GM21360 (cell line): ENCODE measurements at regions not wholly inside any gene's neighbourhood (a gene's known extent, or its start where the extent isn't known, plus 50 kb on each side); places are given as distances from the start of the nearest gene placed in this dataset.
"Not testable (repeated sequence)": the region's sequence is repeated elsewhere in the genome, so short reads cannot be mapped to it uniquely, and the experiment has no call there.

Experiments
- ATAC-seq: cut with Tn5 transposase; IDR thresholded peaks from one replicate; pipeline ENCODE4 v1.9.1; 2021; ENCODE audit warnings: mild to moderate bottlenecking, moderate library complexity; ENCODE audit not compliant: unreplicated experiment

GRCh38 chr4:31682796-31683195 is 962.6 kb downstream of the PCDH7 start:
- ATAC-seq: no peak

- no peak for ATAC-seq
Observed at GRCh38 chr4:31687717-31688342, 967.7 kb downstream of the PCDH7 start.

GRCh38 chr4:31692399-31692940 is 972.3 kb downstream of the PCDH7 start:
- ATAC-seq: no peak

- no peak for ATAC-seq
Observed at GRCh38 chr4:31701256-31701655, 981.1 kb downstream of the PCDH7 start.

- ATAC-seq: no peak
Observed at GRCh38 chr4:31702326-31702725, 982.2 kb downstream of the PCDH7 start.

GRCh38 chr4:31714238-31714637 is 994.1 kb downstream of the PCDH7 start:
- no peak for ATAC-seq

GRCh38 chr4:31715302-31715701 is 995.1 kb downstream of the PCDH7 start:
- no peak for ATAC-seq

- ATAC-seq: no peak
Observed at GRCh38 chr4:31727030-31727429, 1006.9 kb downstream of the PCDH7 start.

- ATAC-seq: no peak
Observed at GRCh38 chr4:31735004-31735403, 1014.8 kb downstream of the PCDH7 start.

- no peak for ATAC-seq
Observed at GRCh38 chr4:31737419-31737818, 1017.2 kb downstream of the PCDH7 start.

- no peak for ATAC-seq
Observed at GRCh38 chr4:31741326-31741725, 1021.2 kb downstream of the PCDH7 start.

GRCh38 chr4:31748382-31748781 is 1028.2 kb downstream of the PCDH7 start:
- no peak for ATAC-seq

- ATAC-seq: not testable (repeated sequence)
Observed at GRCh38 chr4:31750581-31750980, 1030.4 kb downstream of the PCDH7 start.

GRCh38 chr4:31755751-31756150 is 1035.6 kb downstream of the PCDH7 start:
- ATAC-seq: no peak

- ATAC-seq: no peak
Observed at GRCh38 chr4:31768756-31769155, 1048.6 kb downstream of the PCDH7 start.

GRCh38 chr4:31783311-31783710 is 1063.1 kb downstream of the PCDH7 start:
- no peak for ATAC-seq

- no peak for ATAC-seq
Observed at GRCh38 chr4:31784558-31784957, 1064.4 kb downstream of the PCDH7 start.

- ATAC-seq: no peak
Observed at GRCh38 chr4:31787701-31788100, 1067.5 kb downstream of the PCDH7 start.

GRCh38 chr4:31788676-31789075 is 1068.5 kb downstream of the PCDH7 start:
- no peak for ATAC-seq

GRCh38 chr4:31791666-31792065 is 1071.5 kb downstream of the PCDH7 start:
- ATAC-seq: no peak

GRCh38 chr4:31793907-31794306 is 1073.7 kb downstream of the PCDH7 start:
- no peak for ATAC-seq

- ATAC-seq: not testable (repeated sequence)
Observed at GRCh38 chr4:31797052-31797451, 1076.9 kb downstream of the PCDH7 start.
